ENCODE measurements at regions not wholly inside any gene's neighbourhood (a gene's known extent, or its start where the extent isn't known, plus 50 kb on each side); places are given as distances from the start of the nearest gene placed in this dataset.
A peak's percentile ranks its signal among the peaks of the same experiment; 100 is the strongest.

DNA sequence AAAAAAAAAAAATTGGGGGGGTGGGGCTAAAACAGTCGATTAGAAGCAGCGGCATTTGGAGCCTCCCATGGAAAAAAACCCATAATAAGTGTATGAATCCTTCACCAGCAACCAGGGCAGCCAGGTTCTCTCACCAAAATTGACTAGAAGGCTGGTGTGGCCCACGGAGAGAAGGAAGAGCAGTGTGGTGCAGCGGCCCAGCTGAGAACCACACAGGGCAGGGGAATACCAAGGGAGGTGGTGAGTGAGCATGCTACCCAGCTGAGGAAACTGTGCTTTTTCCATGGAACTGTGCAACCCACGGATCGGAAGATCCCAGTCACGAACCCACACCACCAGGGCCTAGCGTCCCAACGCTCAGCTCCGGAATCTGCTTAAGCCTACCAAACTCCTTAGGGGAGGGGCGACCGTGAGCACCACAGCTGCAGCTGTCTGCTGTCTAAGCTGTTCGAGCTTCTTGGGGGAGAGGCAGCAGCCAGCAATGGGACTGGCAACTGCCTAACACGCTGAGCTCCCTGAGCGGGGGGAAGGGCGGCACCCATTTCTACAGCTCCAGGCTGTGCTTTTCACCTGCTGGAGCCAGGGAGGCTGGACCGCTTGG is 1037.2 kb upstream of the ACVR2A start:
- H3K79me2 ChIP-seq (ENCODE audit: control insufficient read depth, insufficient read depth, low read length) = no peaks in the 10 kb centered on the region
- no peaks in the 10 kb centered on the region for H4K20me1 ChIP-seq (ENCODE audit: control insufficient read depth, extremely low read depth, insufficient read depth, low read length)

GRCh38 chr2:146806364-146807005 is 1038.3 kb upstream of the ACVR2A start:
- H3K36me3 ChIP-seq (ENCODE audit: control insufficient read depth, insufficient read depth, low read length) = no peaks in the 10 kb centered on the region
- H3K9me3 ChIP-seq (ENCODE audit: control insufficient read depth, insufficient read depth, low read depth, low read length) = no peaks in the 10 kb centered on the region
- DNase-seq (ENCODE audit: low read depth in 2 of 2) = peak; percentile 71 to 81
- no peaks in the 10 kb centered on the region for H3K27me3 ChIP-seq (ENCODE audit: control insufficient read depth, insufficient read depth, low read length)
- no peaks in the 10 kb centered on the region for H3K79me2 ChIP-seq (ENCODE audit: control insufficient read depth, insufficient read depth, low read length)
- H4K20me1 ChIP-seq (ENCODE audit: control insufficient read depth, extremely low read depth, insufficient read depth, low read length) = no peaks in the 10 kb centered on the region
- no peak overlapping the region for H2AFZ ChIP-seq (ENCODE audit: low read length)
- no peak overlapping the region for H3K4me2 ChIP-seq (ENCODE audit: extremely low read depth, insufficient read depth, low read length)
- no peak for TF ChIP-seq EZH2 (IDR thresholded peaks at IDR 0.05; ENCODE audit: low read length, missing control alignments)
- TF ChIP-seq, protein P1, sequence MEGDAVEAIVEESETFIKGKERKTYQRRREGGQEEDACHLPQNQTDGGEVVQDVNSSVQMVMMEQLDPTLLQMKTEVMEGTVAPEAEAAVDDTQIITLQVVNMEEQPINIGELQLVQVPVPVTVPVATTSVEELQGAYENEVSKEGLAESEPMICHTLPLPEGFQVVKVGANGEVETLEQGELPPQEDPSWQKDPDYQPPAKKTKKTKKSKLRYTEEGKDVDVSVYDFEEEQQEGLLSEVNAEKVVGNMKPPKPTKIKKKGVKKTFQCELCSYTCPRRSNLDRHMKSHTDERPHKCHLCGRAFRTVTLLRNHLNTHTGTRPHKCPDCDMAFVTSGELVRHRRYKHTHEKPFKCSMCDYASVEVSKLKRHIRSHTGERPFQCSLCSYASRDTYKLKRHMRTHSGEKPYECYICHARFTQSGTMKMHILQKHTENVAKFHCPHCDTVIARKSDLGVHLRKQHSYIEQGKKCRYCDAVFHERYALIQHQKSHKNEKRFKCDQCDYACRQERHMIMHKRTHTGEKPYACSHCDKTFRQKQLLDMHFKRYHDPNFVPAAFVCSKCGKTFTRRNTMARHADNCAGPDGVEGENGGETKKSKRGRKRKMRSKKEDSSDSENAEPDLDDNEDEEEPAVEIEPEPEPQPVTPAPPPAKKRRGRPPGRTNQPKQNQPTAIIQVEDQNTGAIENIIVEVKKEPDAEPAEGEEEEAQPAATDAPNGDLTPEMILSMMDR (conservative IDR thresholded peaks at IDR 0.05 in 1 of 2, IDR thresholded peaks at IDR 0.05 in 1 of 2; ENCODE audit: low read depth in 1 of 2, low read length in 2 of 2) = no peak
- no peak overlapping the region for H3K9ac ChIP-seq (ENCODE audit: insufficient read depth, low read length)
- no peaks in the 10 kb centered on the region for H3K4me1 ChIP-seq (ENCODE audit: control insufficient read depth, extremely low read depth, insufficient read depth, low read length)
- H3K4me3 ChIP-seq (replicated peaks in 1 of 4; ENCODE audit: control extremely low read depth in 1 of 4, insufficient read depth in 1 of 4, low read depth in 3 of 4, low read length in 4 of 4) = no peak overlapping the region
- no peak overlapping the region for H3K27ac ChIP-seq (ENCODE audit: insufficient read depth, low read length)

More for the DNA sequence above, 1037.2 kb upstream of the ACVR2A start:
- no peaks in the 10 kb centered on the region for H3K4me1 ChIP-seq (ENCODE audit: control insufficient read depth, extremely low read depth, insufficient read depth, low read length)
- no peaks in the 10 kb centered on the region for H3K36me3 ChIP-seq (ENCODE audit: control insufficient read depth, insufficient read depth, low read length)
- TF ChIP-seq, protein P1 (conservative IDR thresholded peaks at IDR 0.05 in 1 of 2, IDR thresholded peaks at IDR 0.05 in 1 of 2; ENCODE audit: low read depth in 1 of 2, low read length in 2 of 2) = no peak
- no peak for TF ChIP-seq EZH2 (IDR thresholded peaks at IDR 0.05; ENCODE audit: low read length, missing control alignments)
- H3K4me2 ChIP-seq (ENCODE audit: extremely low read depth, insufficient read depth, low read length) = no peak overlapping the region
- H3K4me3 ChIP-seq (replicated peaks in 1 of 4; ENCODE audit: control extremely low read depth in 1 of 4, insufficient read depth in 1 of 4, low read depth in 3 of 4, low read length in 4 of 4) = no peak overlapping the region
- H3K27me3 ChIP-seq (ENCODE audit: control insufficient read depth, insufficient read depth, low read length) = no peaks in the 10 kb centered on the region
- DNase-seq (ENCODE audit: low read depth in 2 of 2) = no peak
- no peak overlapping the region for H2AFZ ChIP-seq (ENCODE audit: low read length)
- no peak overlapping the region for H3K9ac ChIP-seq (ENCODE audit: insufficient read depth, low read length)
- no peak overlapping the region for H3K27ac ChIP-seq (ENCODE audit: insufficient read depth, low read length)
- H3K9me3 ChIP-seq (ENCODE audit: control insufficient read depth, insufficient read depth, low read depth, low read length) = no peaks in the 10 kb centered on the region

- Histone ChIP-seq H3K27ac (ENCODE audit: insufficient read depth, low read length) (no peak overlapping the region), H3K9ac (ENCODE audit: insufficient read depth, low read length) (no peak overlapping the region), H3K9me3 (ENCODE audit: control insufficient read depth, insufficient read depth, low read depth, low read length) (no peaks in the 10 kb centered on the region), H3K4me3 (replicated peaks in 1 of 4; ENCODE audit: control extremely low read depth in 1 of 4, insufficient read depth in 1 of 4, low read depth in 3 of 4, low read length in 4 of 4) (no peak overlapping the region), H3K4me2 (ENCODE audit: extremely low read depth, insufficient read depth, low read length) (no peak overlapping the region), H3K36me3 (ENCODE audit: control insufficient read depth, insufficient read depth, low read length) (no peaks in the 10 kb centered on the region), H3K79me2 (ENCODE audit: control insufficient read depth, insufficient read depth, low read length) (no peaks in the 10 kb centered on the region), H3K4me1 (ENCODE audit: control insufficient read depth, extremely low read depth, insufficient read depth, low read length) (no peaks in the 10 kb centered on the region), H3K27me3 (ENCODE audit: control insufficient read depth, insufficient read depth, low read length) (no peaks in the 10 kb centered on the region), H2AFZ (ENCODE audit: low read length) (no peak overlapping the region), H4K20me1 (ENCODE audit: control insufficient read depth, extremely low read depth, insufficient read depth, low read length) (no peaks in the 10 kb centered on the region)
- TF ChIP-seq EZH2 (IDR thresholded peaks at IDR 0.05; ENCODE audit: low read length, missing control alignments) = no peak
- TF ChIP-seq, protein P1 (conservative IDR thresholded peaks at IDR 0.05 in 1 of 2, IDR thresholded peaks at IDR 0.05 in 1 of 2; ENCODE audit: low read depth in 1 of 2, low read length in 2 of 2) = no peak
- DNase-seq (ENCODE audit: low read depth in 2 of 2) = no peak
Measured at GRCh38 chr2:146804288-146804687, 1040.5 kb upstream of the ACVR2A start.

Data from fibroblast of lung (primary cell).